Panc1 (cell line): ENCODE measurements at regions not wholly inside any gene's neighbourhood (a gene's known extent, or its start where the extent isn't known, plus 50 kb on each side); places are given as distances from the start of the nearest gene placed in this dataset.

Experiments used
- CTCF ChIP-seq: fragments of 450-650 bp; IDR thresholded peaks from 2 replicates; pipeline ENCODE4 v1.5.1; 2017; ENCODE audit warnings: mild to moderate bottlenecking
- REST ChIP-seq, 2 experiments: IDR thresholded peaks; 2 replicates each; pipeline ENCODE4 v1.6.1; 2011 to 2012; ENCODE audit warnings: low read depth in 2 of 2, control low read depth in 1 of 2, low read length in 1 of 2, mild to moderate bottlenecking in 1 of 2, moderate library complexity in 1 of 2; ENCODE audit not compliant: insufficient read depth in 1 of 2
- SIN3A ChIP-seq: IDR thresholded peaks from 2 replicates; pipeline ENCODE4 v1.6.1; 2012; ENCODE audit warnings: low read depth, mild to moderate bottlenecking, low read length, moderate library complexity, borderline replicate concordance; ENCODE audit not compliant: insufficient read depth

GRCh38 chr13:64417581-64417980, 2812.6 kb downstream of the PCDH9 start:
- TF ChIP-seq CTCF (no peak), SIN3A (no peak), REST (IDR thresholded peaks at IDR 0.05; ENCODE audit: insufficient read depth in 1 of 2, low read depth in 2 of 2, low read length in 1 of 2) (no peak)
